Body of pancreas (tissue), 4 donors: ENCODE measurements at regions not wholly inside any gene's neighbourhood (a gene's known extent, or its start where the extent isn't known, plus 50 kb on each side); places are given as distances from the start of the nearest gene placed in this dataset.

Experiments used
- ATAC-seq: fragments of 150-250 bp; one replicate; pipeline ENCODE4 v1.9.1; 2016
- DNase-seq, 4 donors: peaks; one replicate each; pipeline ENCODE4 v3.0.0-alpha.2; 2019
- H3K27ac ChIP-seq, 4 donors: fragments of 200-600 bp; sonication (generic); 1 replicate in 3 of 4; 2 replicates in 1 of 4; pipeline versions ENCODE4 v1.5.1 to v1.6.1; 2016 to 2019; ENCODE audit warnings: mild to moderate bottlenecking in 1 of 4, mixed read lengths in 1 of 4, moderate library complexity in 1 of 4
- H3K27me3 ChIP-seq, 2 donors: fragments of 200-600 bp; sonication (generic); one replicate each; pipeline ENCODE4 v1.6.0; 2016; ENCODE audit warnings: mild to moderate bottlenecking in 1 of 2
- H3K36me3 ChIP-seq, 2 donors: fragments of 200-600 bp; sonication (generic); replicated peaks in 1 of 2; 2 replicates each; pipeline ENCODE4 v1.5.1; 2016; ENCODE audit warnings: low read depth in 2 of 2; ENCODE audit not compliant: insufficient read depth in 1 of 2
- H3K4me1 ChIP-seq: fragments of 200-600 bp; sonication (generic); one replicate; pipeline ENCODE4 v1.6.0; 2016
- H3K4me3 ChIP-seq, 2 donors: fragments of 200-600 bp; sonication (generic); 1 replicate in 1 of 2; 2 replicates in 1 of 2; pipeline ENCODE4 v1.5.1; 2016 to 2019
- H3K9me3 ChIP-seq, 3 donors: fragments of 200-600 bp; sonication (generic); 1 replicate in 2 of 3; 2 replicates in 1 of 3; pipeline ENCODE4 v1.5.1; 2016
- CTCF ChIP-seq, 7 experiments: fragments of 450-650 bp in 4 of 7; fragments of 200-600 bp in 3 of 7; sonication (generic) in 3 of 7; IDR thresholded peaks; one replicate each; pipeline ENCODE4 v1.5.1; 2016 to 2019; ENCODE audit warnings: antibody characterized with exemption in 7 of 7
- POLR2A ChIP-seq, 3 donors: fragments of 450-650 bp; IDR thresholded peaks; one replicate each; pipeline ENCODE4 v1.6.1; 2016; ENCODE audit warnings: antibody characterized with exemption in 3 of 3, mild to moderate bottlenecking in 2 of 3
- WGBS, 2 donors: methylation state at CpG; one replicate each; pipeline ENCODE4 v1.1.5; 2017; 5-methylcytosine and 5-hydroxymethylcytosine counted together
- intact Hi-C: fragments of 100-400 bp; cut with DNase I; formaldehyde crosslinking; loops from one replicate; pipeline ENCODE4 v1.15.1; 2023

DNA sequence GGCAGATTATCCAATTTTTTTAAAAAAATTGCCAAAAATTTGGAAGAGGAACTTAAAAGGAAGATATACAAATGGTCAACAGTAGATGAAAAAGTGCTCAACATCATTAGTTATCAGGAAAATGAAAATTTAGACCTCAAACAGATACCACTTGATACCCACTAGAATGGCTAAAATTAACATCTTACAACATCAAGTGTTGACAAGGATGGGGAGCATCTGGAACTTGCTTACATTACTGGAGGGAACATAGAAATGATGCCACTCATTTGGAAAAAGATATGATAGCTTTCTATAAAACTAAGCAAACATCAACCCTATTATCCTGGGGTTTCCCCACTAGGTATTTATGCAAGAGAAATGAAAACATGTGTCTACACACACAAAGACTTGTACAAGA is 284.5 kb upstream of the CHRNA7 start:
- ATAC-seq = no peak
- Histone ChIP-seq H3K9me3 (no peaks in the 10 kb centered on the region), H3K4me1 (no peaks in the 10 kb centered on the region), H3K4me3 (no peak overlapping the region), H3K27me3 (no peaks in the 10 kb centered on the region), H3K36me3 (no peaks in the 10 kb centered on the region), H3K27ac (no peak overlapping the region)
- TF ChIP-seq POLR2A (IDR thresholded peaks at IDR 0.05) (no peak), CTCF (IDR thresholded peaks at IDR 0.05) (no peak)
- intact Hi-C loops = no loop called here
- DNase-seq = no peak

GRCh38 chr15:31752065-31752762 is 278.1 kb upstream of the CHRNA7 start:
- TF ChIP-seq CTCF (IDR thresholded peaks at IDR 0.05) = no peak
- TF ChIP-seq POLR2A (IDR thresholded peaks at IDR 0.05) = no peak
- Histone ChIP-seq H3K4me1 (no peaks in the 10 kb centered on the region), H3K27ac (no peak overlapping the region), H3K9me3 (no peaks in the 10 kb centered on the region), H3K36me3 (no peaks in the 10 kb centered on the region), H3K4me3 (no peak overlapping the region), H3K27me3 (no peaks in the 10 kb centered on the region)
- intact Hi-C loops = no loop called here
- DNase-seq = no peak
- peak; percentile 24 for ATAC-seq
- WGBS, 2 donors = 58 to 60% methylated on average over 2 of the region's 2 CpGs

- Histone ChIP-seq H3K36me3 (no peaks in the 10 kb centered on the region), H3K9me3 (no peaks in the 10 kb centered on the region), H3K27ac (no peak overlapping the region), H3K4me1 (no peaks in the 10 kb centered on the region), H3K4me3 (no peak overlapping the region), H3K27me3 (no peaks in the 10 kb centered on the region)
- ATAC-seq (no peak), DNase-seq (no peak)
- TF ChIP-seq POLR2A (IDR thresholded peaks at IDR 0.05) = no peak
- TF ChIP-seq CTCF (IDR thresholded peaks at IDR 0.05) = no peak
- 54 to 80% methylated on average over 3 of the region's 3 CpGs for WGBS, 2 donors
- intact Hi-C loops = no loop called here
These were observed 277.4 kb upstream of the CHRNA7 start for GRCh38 chr15:31752905-31753304.

- Histone ChIP-seq H3K36me3 (no peaks in the 10 kb centered on the region), H3K4me1 (peaks cover 9% of the 10 kb centered on the region), H3K9me3 (no peaks in the 10 kb centered on the region), H3K27ac (no peak overlapping the region), H3K4me3 (no peak overlapping the region), H3K27me3 (no peaks in the 10 kb centered on the region)
- 44 to 47% methylated on average over 5 of the region's 5 CpGs for WGBS, 2 donors
- DNase-seq = peak; percentile 65 to 85 (median 70)
- intact Hi-C loops = no loop called here
- TF ChIP-seq POLR2A (IDR thresholded peaks at IDR 0.05) = no peak
- TF ChIP-seq CTCF (IDR thresholded peaks at IDR 0.05) = no peak
- peak; percentile 58 for ATAC-seq
These were observed 272.2 kb upstream of the CHRNA7 start for GRCh38 chr15:31758126-31758525.

- H3K4me1 ChIP-seq = peaks cover under 1% of the 10 kb centered on the region
- no peak overlapping the region for H3K4me3 ChIP-seq
- no peak overlapping the region for H3K27ac ChIP-seq
- 93 to 97% methylated on average over 13 of the region's 13 CpGs for WGBS, 2 donors
- DNase-seq = no peak
- no peaks in the 10 kb centered on the region for H3K9me3 ChIP-seq
- TF ChIP-seq POLR2A (IDR thresholded peaks at IDR 0.05) (no peak), CTCF (IDR thresholded peaks at IDR 0.05) (no peak)
- no peak for ATAC-seq
- intact Hi-C loops = no loop called here
- no peaks in the 10 kb centered on the region for H3K36me3 ChIP-seq
- H3K27me3 ChIP-seq = no peaks in the 10 kb centered on the region
These were observed 262.3 kb upstream of the CHRNA7 start for GRCh38 chr15:31768055-31768454.
